Ascending aorta (tissue), 2 donors: ENCODE measurements at regions not wholly inside any gene's neighbourhood (a gene's known extent, or its start where the extent isn't known, plus 50 kb on each side); places are given as distances from the start of the nearest gene placed in this dataset.

Source experiments
- DNase-seq, 2 donors: peaks; one replicate each; pipeline ENCODE4 v3.0.0-alpha.2; 2019; ENCODE audit warnings: low spot score in 2 of 2
- H3K27ac ChIP-seq, 2 donors: fragments of 200-600 bp; sonication (generic); one replicate each; pipeline ENCODE4 v1.5.1; 2016 to 2017; ENCODE audit warnings: mild to moderate bottlenecking in 1 of 2
- H3K27me3 ChIP-seq: fragments of 200-600 bp; sonication (generic); one replicate; pipeline ENCODE4 v1.5.1; 2017
- H3K36me3 ChIP-seq, 2 donors: fragments of 200-600 bp; sonication (generic); one replicate each; pipeline ENCODE4 v1.5.1; 2016
- H3K4me1 ChIP-seq, 2 donors: fragments of 200-600 bp; sonication (generic); one replicate each; pipeline ENCODE4 v1.5.1; 2016 to 2017; ENCODE audit warnings: mild to moderate bottlenecking in 1 of 2
- H3K4me3 ChIP-seq, 2 donors: fragments of 200-600 bp; sonication (generic); one replicate each; pipeline ENCODE4 v1.5.1; 2016 to 2017; ENCODE audit warnings: mild to moderate bottlenecking in 1 of 2
- H3K9me3 ChIP-seq, 2 donors: fragments of 200-600 bp; sonication (generic); one replicate each; pipeline ENCODE4 v1.5.1; 2016
- intact Hi-C: fragments of 100-400 bp; cut with DNase I; formaldehyde crosslinking; loops from one replicate; pipeline ENCODE4 v1.15.1; 2023
- TF ChIP-seq, protein P1 (sequence below), 3 experiments: fragments of 200-600 bp in 2 of 3; fragments of 450-650 bp in 1 of 3; sonication (generic) in 2 of 3; IDR thresholded peaks; one replicate each; pipeline ENCODE4 v1.5.1; 2016 to 2019; ENCODE audit warnings: antibody characterized with exemption in 3 of 3, mild to moderate bottlenecking in 1 of 3, moderate library complexity in 1 of 3

DNA sequence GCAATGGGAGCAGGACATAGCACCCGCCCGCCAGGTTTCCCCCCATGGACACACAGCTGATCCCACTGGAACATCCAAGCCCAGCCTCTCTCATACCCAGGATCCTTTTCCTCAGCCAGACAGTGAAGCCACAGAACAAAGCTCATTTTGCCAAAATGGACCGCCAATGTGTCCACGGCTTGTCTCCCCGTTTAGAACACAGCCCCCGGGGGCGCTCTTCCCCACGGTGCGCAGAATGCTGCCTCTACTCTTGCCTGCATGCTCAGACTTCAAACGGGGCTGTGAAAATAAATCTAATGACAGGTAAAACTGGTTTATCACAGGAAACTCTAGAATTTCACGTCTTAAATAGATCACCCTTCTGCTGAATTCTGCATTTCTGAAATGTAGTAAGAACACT lies 548.5 kb upstream of the ID2 start:
- Histone ChIP-seq H3K27me3 (no peaks in the 10 kb centered on the region), H3K36me3 (no peaks in the 10 kb centered on the region), H3K27ac (no peak overlapping the region), H3K4me3 (no peak overlapping the region), H3K4me1 (peaks cover 0 to under 1% of the 10 kb centered on the region in 2 donors), H3K9me3 (peaks cover 0 to 2% of the 10 kb centered on the region in 2 donors)
- intact Hi-C loops: no loop called here
- TF ChIP-seq, protein P1, sequence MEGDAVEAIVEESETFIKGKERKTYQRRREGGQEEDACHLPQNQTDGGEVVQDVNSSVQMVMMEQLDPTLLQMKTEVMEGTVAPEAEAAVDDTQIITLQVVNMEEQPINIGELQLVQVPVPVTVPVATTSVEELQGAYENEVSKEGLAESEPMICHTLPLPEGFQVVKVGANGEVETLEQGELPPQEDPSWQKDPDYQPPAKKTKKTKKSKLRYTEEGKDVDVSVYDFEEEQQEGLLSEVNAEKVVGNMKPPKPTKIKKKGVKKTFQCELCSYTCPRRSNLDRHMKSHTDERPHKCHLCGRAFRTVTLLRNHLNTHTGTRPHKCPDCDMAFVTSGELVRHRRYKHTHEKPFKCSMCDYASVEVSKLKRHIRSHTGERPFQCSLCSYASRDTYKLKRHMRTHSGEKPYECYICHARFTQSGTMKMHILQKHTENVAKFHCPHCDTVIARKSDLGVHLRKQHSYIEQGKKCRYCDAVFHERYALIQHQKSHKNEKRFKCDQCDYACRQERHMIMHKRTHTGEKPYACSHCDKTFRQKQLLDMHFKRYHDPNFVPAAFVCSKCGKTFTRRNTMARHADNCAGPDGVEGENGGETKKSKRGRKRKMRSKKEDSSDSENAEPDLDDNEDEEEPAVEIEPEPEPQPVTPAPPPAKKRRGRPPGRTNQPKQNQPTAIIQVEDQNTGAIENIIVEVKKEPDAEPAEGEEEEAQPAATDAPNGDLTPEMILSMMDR (IDR thresholded peaks at IDR 0.05): no peak
- DNase-seq: no peak

DNA sequence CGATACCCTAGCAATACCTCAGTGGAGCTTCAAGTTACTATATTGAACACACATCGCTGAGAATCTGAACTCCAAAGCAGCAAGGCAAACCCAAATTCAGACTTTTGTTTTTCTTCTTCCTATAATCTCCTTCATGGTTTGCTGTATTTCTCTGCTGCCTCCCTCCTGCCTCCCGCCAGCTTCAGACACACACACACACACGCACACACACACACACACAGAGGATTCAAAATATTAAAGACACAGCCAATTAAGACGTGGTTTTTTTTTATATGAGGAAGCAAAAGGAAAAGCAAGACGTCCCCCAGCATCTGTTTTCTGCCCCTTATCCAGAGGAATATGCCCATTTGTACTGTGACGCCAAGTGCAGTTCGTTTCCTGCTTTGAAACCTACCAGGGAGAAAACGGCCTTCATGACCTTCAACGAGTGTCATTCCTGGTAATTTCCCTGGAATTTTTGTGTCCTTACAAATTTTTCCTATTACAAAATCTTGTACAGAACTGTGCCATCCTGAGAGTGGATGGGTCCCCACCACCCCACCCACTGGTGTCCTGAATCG lies 547.9 kb upstream of the ID2 start:
- intact Hi-C loops: no loop called here
- no peaks in the 10 kb centered on the region for H3K27me3 ChIP-seq
- H3K4me1 ChIP-seq: peaks cover 0 to 7% of the 10 kb centered on the region in 2 donors
- no peak overlapping the region for H3K4me3 ChIP-seq
- TF ChIP-seq, protein P1 (IDR thresholded peaks at IDR 0.05): no peak
- H3K27ac ChIP-seq: no peak overlapping the region
- peaks cover 0 to 2% of the 10 kb centered on the region in 2 donors for H3K9me3 ChIP-seq
- no peaks in the 10 kb centered on the region for H3K36me3 ChIP-seq
- DNase-seq: no peak

DNA sequence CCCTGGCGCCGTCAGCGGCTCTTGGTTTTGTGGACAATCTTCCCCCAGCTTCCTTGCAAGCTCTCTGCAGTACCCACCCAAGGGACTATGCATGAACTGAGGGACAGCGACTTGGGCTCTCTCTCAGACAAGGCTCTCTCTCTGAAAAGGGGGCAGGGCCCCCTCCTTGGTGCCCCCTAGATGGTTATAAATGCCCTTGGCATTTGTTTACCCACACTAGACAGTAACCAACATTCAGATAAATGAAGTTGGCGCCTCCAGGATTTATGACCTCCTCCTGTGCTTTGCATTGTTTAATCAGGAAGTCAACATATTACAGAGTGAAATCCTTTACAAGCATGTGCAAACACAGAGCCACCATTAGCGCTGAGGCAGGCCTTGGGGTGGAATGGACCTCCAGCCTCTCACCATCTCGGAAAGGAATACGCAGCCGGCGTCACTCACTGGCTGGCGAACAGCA lies 547.4 kb upstream of the ID2 start:
- Histone ChIP-seq H3K27me3 (no peaks in the 10 kb centered on the region), H3K4me3 (no peak overlapping the region), H3K9me3 (peaks cover 0 to 2% of the 10 kb centered on the region in 2 donors), H3K4me1 (peaks cover 2 to 9% of the 10 kb centered on the region in 2 donors), H3K36me3 (no peaks in the 10 kb centered on the region), H3K27ac (no peak overlapping the region)
- intact Hi-C loops: no loop called here
- DNase-seq: no peak
- TF ChIP-seq, protein P1 (IDR thresholded peaks at IDR 0.05): no peak

DNA sequence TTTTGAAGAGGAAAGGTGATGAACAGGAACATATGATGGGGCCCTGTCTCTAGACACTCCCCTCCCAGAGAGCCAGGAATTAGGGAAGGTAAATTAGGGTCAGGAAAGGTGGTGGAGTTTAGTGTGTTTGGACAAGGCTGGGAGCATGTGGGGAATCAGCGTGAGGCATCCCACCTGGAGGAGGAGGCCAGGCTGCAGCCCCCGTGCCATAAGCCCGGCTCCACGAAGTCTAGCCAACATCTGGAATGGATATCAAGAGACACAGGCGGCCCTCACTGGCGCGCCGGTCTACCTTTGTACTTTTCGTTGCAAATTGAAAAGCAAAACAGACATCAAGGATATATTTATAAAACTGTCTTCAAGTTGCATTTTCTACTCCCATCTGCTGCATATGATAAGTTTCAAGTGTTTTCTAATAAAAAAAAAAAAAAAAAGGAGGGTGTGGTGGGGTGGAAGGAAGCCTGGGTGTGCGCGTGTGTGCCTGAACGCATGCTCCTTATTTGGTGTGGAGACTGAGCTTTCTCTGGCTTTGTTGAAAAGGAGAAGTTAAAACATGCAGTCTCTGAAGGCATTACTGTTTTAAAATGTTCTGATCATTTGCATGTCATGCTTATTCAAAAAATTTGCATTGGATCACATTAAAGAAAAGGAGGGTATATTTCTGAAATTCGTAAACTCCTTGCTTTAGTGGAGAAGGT lies 546.7 kb upstream of the ID2 start:
- Histone ChIP-seq H3K4me1 (peaks cover 3 to 14% of the 10 kb centered on the region in 2 donors), H3K27ac (no peak overlapping the region), H3K36me3 (no peaks in the 10 kb centered on the region), H3K27me3 (no peaks in the 10 kb centered on the region), H3K4me3 (no peak overlapping the region), H3K9me3 (peaks cover 0 to 2% of the 10 kb centered on the region in 2 donors)
- no peak for DNase-seq
- intact Hi-C loops: loop anchor here (5.0 kb wide), 2 partner anchors 133 to 542 kb away; no protein-coding TSS in a partner anchor
- TF ChIP-seq, protein P1 (IDR thresholded peaks at IDR 0.05): no peak

DNA sequence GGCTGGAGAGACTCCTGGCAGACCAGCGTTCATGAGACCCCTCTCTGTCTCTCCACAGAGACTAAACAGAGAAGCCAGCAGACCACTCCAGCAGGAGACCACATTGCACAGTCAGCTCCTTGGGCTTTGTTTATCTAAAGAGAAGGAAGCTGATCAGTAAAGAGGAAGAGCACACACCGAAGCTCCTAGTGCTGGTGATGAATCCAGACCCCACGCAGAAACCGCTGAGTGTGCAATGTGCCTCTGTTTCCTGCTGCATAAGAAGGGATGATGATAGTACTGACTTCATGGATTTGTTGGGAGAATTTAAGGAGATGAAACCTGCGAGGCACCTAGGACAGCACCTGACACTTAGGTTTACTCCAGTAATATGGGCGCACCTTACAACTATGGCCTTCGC lies 544.1 kb upstream of the ID2 start:
- H3K9me3 ChIP-seq: no peaks in the 10 kb centered on the region

More for the DNA sequence above, 544.1 kb upstream of the ID2 start:
- Histone ChIP-seq H3K4me3 (no peak overlapping the region), H3K4me1 (peaks cover 3 to 14% of the 10 kb centered on the region in 2 donors), H3K27me3 (no peaks in the 10 kb centered on the region), H3K36me3 (no peaks in the 10 kb centered on the region), H3K27ac (peak overlapping the region in 1 of 2 donors; percentile 17)
- no peak for DNase-seq
- intact Hi-C loops: loop anchor here (5.0 kb wide), 2 partner anchors 136 to 540 kb away; no protein-coding TSS in a partner anchor
- TF ChIP-seq, protein P1 (IDR thresholded peaks at IDR 0.05): no peak
